SK-N-MC (cell line): ENCODE measurements at regions not wholly inside any gene's neighbourhood (a gene's known extent, or its start where the extent isn't known, plus 50 kb on each side); places are given as distances from the start of the nearest gene placed in this dataset.
"Not testable (repeated sequence)": the region's sequence is repeated elsewhere in the genome, so short reads cannot be mapped to it uniquely, and the experiment has no call there.

Experiments used
- DNase-seq: peaks from one replicate; pipeline ENCODE4 v3.0.0-alpha.2; 2011; ENCODE audit warnings: low read depth, low spot score
- H3K27ac ChIP-seq: fragments of 200-600 bp; sonication (generic); 2 replicates; pipeline ENCODE4 v1.5.1; 2016; ENCODE audit warnings: mixed run types
- H3K36me3 ChIP-seq: fragments of 200-600 bp; sonication (generic); 2 replicates; pipeline ENCODE4 v1.6.1; 2017; ENCODE audit warnings: antibody characterized with exemption, low read length, mixed read lengths; ENCODE audit not compliant: insufficient read depth
- H3K4me3 ChIP-seq: fragments of 200-600 bp; sonication (generic); 2 replicates; pipeline ENCODE4 v1.5.1; 2016
- H3K9ac ChIP-seq: fragments of 200-600 bp; sonication (generic); 2 replicates; pipeline ENCODE4 v1.8.0; 2017; ENCODE audit warnings: mixed run types, mixed read lengths; ENCODE audit not compliant: insufficient read length
- H3K9me3 ChIP-seq: fragments of 200-600 bp; sonication (generic); 2 replicates; pipeline ENCODE4 v1.6.1; 2017; ENCODE audit warnings: low read depth, mild to moderate bottlenecking, antibody characterized with exemption, low read length, moderate library complexity, mixed read lengths

DNA sequence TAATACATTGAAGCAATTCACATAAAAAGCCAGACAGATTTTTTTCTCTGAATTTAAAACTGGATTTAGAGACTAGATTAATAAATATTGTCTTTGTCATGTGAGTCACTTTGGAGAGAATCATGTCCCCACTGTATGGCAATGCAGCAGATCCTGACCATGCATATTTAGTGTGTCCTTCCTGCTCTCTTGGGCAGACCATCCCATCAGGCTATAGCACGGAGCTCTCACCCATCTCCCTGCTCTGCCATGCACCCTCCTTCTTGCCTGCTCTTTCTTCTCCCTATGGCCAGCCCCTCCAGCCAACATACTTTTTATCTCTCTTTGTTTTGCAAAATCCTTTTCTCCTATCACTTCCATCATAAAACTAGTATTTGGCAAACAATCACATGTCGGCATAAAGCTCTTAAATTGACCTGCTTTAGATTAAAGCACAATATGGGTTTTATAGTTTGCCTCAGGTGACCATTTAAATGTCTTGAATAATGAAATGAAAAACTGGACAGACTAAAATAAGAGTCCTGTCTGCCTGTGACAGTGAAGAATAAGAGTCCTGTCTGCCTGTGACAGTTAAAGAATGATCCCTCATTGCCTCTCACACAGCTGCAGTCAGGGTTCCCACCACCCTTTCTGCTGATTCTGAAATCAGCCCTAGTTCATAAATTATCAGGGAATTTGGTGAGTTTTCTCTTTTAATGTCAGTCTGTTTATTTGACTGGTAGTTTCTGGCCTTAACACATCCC lies 315.0 kb upstream of the PLGLB2 start:
- H3K9me3 ChIP-seq, H3K9ac ChIP-seq, H3K27ac ChIP-seq: not testable (repeated sequence)

DNA sequence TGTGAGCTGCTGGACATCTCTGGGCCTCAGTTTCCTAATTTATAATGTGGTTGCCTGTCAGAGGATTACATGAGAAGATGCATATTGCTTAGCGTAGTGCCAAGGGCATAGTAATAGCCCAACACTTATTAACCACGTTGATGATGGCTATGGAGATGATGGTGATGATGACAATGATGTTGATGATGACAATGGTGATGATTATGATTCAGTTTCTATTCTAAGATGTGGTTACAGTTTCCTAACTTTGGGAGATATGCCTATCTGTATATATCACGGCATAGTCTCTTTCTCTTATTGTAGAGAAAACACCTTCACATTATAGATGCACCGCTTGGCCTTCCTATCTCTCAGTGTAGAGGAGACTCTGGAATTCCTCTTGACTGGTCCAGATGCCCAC lies 311.9 kb upstream of the PLGLB2 start:
- H3K27ac ChIP-seq, H3K36me3 ChIP-seq, H3K9ac ChIP-seq, H3K4me3 ChIP-seq, H3K9me3 ChIP-seq, DNase-seq: not testable (repeated sequence)

More for the DNA sequence above, 315.0 kb upstream of the PLGLB2 start:
- not testable (repeated sequence) for DNase-seq, H3K4me3 ChIP-seq, H3K36me3 ChIP-seq

DNA sequence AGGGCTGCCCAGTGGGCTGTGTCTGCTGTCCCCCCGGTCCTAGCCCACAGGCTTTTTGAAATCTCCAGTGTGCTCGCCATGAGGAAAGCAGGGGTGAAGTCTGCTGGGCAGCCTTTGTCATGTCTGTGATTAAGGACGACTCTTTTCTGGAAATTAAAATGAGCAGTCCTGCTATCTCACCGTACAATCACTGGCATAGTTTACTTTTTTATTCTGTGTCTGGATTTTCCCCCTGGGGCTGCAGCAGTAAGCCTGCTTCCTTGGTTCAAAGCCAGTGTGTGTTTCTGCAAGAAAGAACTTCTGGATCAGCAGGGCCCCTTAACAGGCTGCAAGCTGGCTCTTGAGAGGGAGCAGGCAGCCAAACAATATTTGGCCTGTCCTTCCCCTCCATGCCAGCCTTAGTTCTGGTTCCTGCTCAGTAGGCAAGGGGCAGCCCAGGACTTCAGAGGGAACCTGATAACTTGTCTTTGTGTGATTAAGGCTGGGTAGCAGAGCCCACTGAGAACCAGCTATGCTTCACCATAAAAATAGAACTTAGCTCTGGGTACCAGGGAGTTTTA lies 310.1 kb upstream of the PLGLB2 start:
- H3K36me3 ChIP-seq, H3K9ac ChIP-seq, H3K9me3 ChIP-seq, H3K4me3 ChIP-seq, DNase-seq, H3K27ac ChIP-seq: not testable (repeated sequence)

DNA sequence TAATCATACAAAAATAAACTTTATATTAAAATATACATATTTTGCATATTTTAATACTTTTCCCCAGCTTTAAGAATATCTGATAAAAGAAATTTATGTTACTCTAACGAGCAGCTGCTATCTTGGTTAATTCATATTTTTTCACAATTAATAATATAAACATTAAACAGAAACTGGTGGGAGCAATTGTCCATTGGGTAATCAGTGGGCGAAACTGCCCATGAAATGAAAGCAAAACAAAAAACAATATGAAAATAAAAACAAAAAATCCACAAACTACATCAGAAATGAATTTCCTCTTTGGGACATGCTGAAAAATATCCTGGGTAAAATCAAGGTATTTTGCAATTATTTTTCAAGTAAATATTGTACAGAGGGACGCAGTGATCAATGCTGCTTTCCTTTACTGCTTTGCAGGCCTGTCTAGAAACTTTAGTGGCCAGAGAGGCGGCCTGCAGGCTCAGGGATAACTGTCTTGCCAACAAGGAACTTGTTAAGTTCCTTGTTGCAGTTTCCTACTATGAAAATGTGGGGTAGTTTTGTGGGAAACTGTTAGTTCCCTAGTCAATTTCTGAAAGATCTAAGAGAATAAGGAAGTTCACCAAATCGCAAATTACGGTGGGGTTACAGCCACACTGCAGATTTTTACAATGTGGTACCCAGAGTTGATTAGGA lies 309.0 kb upstream of the PLGLB2 start:
- H3K4me3 ChIP-seq, H3K36me3 ChIP-seq, H3K27ac ChIP-seq, DNase-seq, H3K9ac ChIP-seq, H3K9me3 ChIP-seq: not testable (repeated sequence)

DNA sequence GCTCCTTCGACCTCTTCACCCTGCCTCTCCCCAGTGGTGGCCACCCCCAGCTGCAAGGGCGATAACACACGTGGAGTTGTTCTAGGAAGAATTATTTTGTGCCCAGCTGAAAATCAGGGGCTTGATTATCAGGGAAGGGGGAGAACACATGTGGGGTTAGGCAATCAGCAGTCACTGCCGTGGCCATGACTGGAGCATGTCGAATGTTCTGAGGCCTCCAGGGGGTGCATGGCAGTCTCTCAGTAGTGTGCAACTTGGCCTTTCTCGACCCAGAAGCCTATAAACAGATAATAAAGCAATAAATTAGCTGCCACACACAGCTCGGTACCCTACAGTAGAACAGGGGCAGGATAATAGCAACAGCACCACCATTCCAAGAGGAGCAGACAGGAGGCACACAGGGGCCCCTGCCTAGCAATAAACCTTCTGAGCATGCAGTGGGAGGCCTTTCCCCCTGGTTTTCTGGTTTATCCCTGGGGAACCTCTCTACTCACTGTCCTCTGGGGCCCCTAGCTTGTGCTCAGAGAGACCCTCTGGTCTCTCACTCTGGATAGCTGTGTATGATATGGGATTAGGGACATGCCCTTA lies 308.2 kb upstream of the PLGLB2 start:
- not testable (repeated sequence) for H3K4me3 ChIP-seq, H3K9me3 ChIP-seq, H3K36me3 ChIP-seq, H3K9ac ChIP-seq, H3K27ac ChIP-seq, DNase-seq

DNA sequence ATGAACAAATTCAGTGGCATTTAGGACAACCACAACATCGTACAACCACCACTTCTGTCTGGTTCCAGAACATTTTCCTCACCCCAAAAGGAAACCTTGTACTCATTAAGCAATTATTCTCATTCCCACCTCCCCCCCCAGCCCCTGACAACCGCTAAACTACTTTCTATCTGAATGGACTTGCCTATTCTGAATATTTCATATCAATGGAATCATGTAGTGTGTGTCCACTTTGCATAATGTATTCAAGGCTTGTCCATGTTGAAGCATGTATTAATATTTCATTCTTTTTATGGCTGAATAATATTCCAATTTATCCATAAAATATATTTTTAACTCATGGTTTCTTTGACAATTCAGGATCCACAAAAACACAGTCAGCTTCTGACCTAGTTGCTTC lies 307.2 kb upstream of the PLGLB2 start:
- not testable (repeated sequence) for H3K9ac ChIP-seq, H3K4me3 ChIP-seq, DNase-seq, H3K36me3 ChIP-seq, H3K27ac ChIP-seq, H3K9me3 ChIP-seq

DNA sequence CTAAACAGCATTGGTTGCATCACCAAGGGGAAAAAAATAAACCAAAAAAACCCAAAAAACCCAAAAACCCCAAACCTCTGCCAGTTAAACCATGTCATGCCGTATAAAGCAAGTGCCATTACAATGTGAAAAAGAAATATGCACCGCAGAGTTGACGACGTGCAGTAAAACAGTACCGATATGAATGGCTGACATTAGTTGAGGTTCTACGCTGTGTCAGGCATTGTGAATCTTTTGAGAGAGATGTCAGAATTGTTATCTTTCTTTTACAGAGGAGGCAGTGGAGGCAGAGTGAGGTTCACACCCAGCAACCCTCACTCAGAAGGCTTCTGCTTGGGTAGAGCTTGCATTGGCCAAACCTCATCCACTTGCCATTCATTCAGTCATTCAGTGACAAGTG lies 306.5 kb upstream of the PLGLB2 start:
- not testable (repeated sequence) for H3K36me3 ChIP-seq, H3K27ac ChIP-seq, H3K9me3 ChIP-seq, H3K9ac ChIP-seq, H3K4me3 ChIP-seq, DNase-seq

DNA sequence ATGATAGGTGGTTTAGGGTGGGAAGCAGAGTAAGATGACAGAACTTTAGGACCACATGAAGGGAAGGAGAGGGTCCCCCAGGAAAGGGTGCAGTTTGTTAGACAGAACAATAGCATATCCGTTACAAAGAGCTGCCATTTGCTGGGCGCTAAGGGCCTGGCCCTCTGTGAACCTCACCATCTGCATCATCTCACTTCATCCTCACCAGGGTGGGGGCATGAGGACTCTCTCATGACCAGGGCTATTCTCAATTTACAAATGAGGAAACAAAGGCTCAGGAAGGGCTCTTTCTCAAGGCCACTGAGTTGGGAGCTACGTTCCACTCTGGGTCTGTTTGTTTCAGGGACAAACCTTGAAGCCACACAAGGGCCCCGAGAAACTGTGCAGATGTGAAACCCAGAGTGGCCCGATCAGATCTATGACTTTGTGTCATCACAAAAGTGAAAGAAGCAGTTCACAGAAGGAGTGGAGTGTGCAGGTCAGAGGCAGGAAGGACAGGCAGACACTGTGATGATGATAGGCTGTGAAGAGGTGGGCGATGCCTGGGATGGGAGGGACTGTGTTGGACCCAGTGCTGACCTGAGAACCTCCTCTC lies 304.8 kb upstream of the PLGLB2 start:
- not testable (repeated sequence) for H3K4me3 ChIP-seq, DNase-seq, H3K36me3 ChIP-seq, H3K9ac ChIP-seq, H3K9me3 ChIP-seq, H3K27ac ChIP-seq

DNA sequence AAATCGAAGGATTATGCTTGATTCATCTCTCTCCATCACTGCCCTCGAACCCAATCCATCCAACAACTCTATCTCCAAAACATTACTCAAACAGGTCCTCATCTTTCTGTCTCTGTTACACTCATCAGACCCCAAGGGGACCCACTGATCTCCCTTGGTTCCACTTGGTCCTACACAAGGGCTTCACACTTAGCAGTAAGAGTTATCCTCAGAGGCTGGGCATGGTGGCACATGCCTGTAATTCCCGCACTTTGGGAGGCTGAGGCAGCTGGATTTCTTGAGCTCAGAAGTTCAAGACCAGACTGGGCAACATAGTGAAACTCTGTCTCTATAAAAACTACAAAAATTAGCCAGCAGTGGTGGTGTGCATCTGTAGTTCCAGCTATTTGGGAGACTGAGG lies 302.9 kb upstream of the PLGLB2 start:
- H3K27ac ChIP-seq, H3K36me3 ChIP-seq, H3K9ac ChIP-seq, DNase-seq, H3K4me3 ChIP-seq, H3K9me3 ChIP-seq: not testable (repeated sequence)

DNA sequence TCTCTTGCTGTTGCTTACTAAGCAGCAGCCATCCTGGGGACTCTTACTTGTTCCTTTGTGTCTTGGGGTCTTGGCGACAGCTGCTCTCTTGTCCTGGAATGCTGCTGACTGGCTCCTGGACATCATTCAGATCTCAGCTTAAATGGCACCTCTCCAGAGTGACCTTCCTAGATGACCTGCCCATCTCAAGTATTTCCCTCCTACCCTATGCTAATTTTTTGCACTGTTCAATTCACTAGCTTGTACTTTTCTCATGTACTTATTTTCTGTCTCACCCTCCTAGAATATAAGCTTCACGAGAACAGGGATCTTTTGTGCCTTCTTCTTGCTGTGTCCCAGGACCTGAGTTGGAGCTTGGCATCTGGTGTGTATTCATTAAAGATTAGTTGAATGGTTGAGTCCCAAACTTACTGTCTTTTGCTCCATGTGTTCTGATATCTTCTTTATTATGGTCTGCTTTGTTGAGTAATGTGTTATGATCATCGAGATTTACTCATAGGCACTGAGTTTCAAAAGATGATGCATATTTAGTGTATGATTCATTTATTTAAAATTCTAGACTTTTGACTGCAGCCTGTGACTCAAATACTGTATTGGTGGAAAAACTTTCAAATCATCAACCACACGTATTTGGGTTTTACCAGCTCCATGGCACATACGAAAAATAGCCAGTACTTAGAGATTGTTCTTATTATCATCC lies 302.1 kb upstream of the PLGLB2 start:
- not testable (repeated sequence) for DNase-seq, H3K27ac ChIP-seq, H3K36me3 ChIP-seq, H3K9ac ChIP-seq, H3K4me3 ChIP-seq, H3K9me3 ChIP-seq

DNA sequence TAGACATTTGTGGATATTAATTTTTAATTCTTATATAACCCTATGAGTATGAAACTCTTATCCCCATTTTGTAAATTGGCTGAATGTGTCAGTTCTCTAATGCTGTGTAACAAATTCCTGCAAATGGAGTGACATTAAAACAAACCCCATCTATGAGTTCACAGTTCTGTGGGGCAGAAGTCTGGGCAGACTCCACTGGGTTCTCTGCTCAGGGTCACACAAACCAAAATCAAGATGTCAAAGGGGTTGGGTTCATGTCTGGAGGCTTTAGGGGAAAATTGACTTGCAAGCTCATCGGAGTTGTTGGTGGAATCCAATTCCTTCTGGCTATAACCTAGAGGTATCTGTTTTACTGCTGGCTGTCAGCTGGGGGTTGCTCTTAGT lies 301.6 kb upstream of the PLGLB2 start:
- not testable (repeated sequence) for H3K36me3 ChIP-seq, H3K9ac ChIP-seq, H3K9me3 ChIP-seq, H3K27ac ChIP-seq, H3K4me3 ChIP-seq, DNase-seq

DNA sequence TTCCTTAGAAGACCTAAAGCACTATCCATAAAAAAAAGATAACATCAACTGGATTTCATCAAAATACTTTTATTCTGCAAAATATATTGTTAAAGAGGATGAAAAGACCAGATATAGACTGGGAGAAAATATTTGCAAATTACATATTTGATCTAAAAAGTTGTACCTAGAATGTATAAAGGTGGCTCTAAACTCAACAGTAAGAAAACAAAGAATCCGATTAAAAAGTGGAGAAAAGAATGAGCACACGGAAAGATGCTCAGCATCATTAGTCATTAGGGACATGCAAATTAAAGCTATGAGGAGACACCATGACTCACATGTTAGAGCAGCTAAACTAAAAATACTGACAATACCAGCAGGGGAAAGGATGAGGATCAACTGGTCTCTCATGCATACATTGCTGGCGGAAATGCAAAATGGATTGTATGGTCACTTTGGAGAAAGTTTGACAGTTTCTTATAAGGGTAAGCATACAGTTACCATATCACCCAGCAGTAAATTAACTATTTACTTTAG lies 298.4 kb upstream of the PLGLB2 start:
- not testable (repeated sequence) for H3K4me3 ChIP-seq, H3K9me3 ChIP-seq, H3K27ac ChIP-seq, DNase-seq, H3K36me3 ChIP-seq, H3K9ac ChIP-seq

DNA sequence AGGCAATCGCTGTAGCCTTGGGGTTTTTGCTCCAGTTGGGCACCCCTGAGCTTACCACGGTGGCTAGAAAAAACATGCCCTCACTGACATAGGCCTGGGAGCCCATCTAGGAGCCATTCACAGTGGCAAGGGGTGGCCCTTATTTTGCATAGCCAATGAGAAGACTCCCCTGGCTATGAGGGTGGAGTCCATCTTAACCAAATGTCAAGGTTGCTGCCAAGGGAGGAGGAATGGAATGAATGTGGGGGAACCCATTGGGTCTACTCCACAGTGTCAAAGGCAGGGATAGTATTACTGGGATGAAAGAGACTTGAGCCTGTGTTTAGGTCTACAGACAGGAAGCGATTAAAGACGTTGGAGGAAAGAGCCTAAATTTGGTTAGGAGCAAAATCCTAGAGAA lies 295.7 kb upstream of the PLGLB2 start:
- not testable (repeated sequence) for H3K36me3 ChIP-seq, H3K9me3 ChIP-seq, H3K4me3 ChIP-seq, H3K27ac ChIP-seq, H3K9ac ChIP-seq, DNase-seq

DNA sequence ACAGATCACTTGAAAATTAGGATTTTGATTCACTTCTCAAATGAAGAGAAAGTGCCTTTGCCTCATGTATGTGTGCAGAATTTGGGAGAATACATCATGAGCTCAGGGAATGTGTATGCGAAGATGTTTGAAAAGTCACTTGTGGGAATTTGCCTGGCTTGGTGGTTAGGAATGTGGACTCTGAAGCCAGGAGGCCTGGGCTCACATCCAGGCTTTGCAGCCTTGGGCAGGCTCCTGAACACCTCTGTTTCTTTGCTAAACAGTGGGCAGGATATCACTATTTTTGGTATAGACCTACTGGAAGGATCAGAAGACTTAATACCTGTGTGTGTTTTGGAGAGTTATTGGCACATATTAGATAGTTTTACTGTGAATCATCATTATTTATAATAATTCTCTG lies 295.0 kb upstream of the PLGLB2 start:
- H3K4me3 ChIP-seq, H3K27ac ChIP-seq, DNase-seq, H3K9me3 ChIP-seq, H3K9ac ChIP-seq, H3K36me3 ChIP-seq: not testable (repeated sequence)
